Stimulated activated CD4-positive, alpha-beta T cell treated with anti-CD3 and anti-CD28 coated beads, Interleukin-1b, Interleukin-23, amount 100 ng/mL, for 24 hours (primary cell): ENCODE measurements at regions not wholly inside any gene's neighbourhood (a gene's known extent, or its start where the extent isn't known, plus 50 kb on each side); places are given as distances from the start of the nearest gene placed in this dataset.
"Not testable (repeated sequence)": the region's sequence is repeated elsewhere in the genome, so short reads cannot be mapped to it uniquely, and the experiment has no call there.

ENCODE experiments used
- DNase-seq, 4 experiments: peaks; one replicate each; pipeline ENCODE4 v3.0.0-alpha.2; 2020; ENCODE audit warnings: low read depth in 4 of 4, low spot score in 1 of 4

- DNase-seq = no peak
Measured at GRCh38 chr12:94862421-94862820, 141.1 kb downstream of the NDUFA12 start.

DNA sequence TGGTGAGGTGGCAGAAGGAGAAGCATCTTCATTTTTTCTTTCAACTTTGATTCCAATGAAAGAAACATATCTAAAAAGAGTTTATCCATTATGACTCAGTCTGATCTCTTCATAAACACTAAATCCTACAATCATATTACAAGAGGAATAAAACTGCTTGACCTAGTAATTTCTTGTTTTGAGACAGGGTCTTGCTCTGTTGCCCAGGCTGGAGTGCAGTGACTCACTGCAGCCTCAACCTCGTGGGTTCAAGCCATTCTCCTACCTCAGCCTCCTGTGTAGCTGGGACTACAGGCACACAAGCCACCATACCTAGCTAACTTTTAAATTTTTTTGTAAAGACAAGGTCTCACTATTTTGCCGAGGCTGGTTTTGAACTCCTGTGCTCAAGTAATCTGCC lies 147.2 kb downstream of the NDUFA12 start:
- DNase-seq = no peak

DNA sequence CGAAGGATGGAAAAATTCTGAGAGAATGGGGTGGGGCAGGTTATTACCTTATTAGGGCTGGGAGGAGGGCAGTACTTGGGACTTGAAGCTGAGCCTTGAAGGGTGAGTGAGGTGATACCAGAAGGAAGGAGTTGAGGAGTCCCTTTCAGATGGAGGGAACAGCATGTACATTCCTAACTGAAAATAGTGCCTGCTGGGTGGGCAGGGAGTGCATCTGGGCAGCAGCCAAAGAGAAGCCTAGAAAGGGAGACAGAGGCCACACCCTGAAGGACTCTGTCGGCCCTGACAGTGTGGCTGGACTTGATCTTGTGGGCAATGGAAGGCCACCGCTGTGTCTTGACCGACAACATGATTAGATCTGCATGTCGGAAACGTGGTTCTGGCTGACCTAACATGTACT lies 147.6 kb downstream of the NDUFA12 start:
- no peak for DNase-seq

DNA sequence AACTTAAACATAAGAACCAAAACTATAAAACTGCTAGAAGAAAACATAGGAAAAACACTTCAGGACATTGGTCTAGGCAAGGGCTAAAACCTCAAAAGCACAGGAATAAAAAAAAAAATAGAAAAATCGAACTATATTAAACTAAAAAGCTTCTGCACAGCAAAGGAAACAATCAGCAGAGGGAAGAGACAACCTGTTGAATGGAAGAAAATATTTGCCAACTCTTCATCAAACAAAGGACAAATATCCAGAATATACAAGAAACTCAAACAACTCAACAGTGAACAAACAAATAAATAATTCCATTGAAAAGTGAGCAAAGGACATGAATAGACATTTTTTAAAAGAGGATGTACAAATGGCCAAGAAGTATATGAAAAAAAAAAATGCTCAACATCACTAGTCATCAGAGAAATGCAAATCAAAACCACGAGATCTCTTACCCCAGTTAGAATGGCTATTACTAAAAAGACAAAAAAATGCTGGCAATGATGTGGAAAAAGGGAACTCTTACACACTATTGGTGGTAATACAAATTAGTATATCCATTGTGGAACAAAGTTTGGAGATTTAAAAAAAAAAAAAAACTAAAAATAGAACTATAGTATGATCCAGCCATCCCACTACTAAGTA lies 152.0 kb downstream of the NDUFA12 start:
- DNase-seq = no peak

GRCh38 chr12:94849411-94849976 lies 154.0 kb downstream of the NDUFA12 start:
- DNase-seq = no peak

DNA sequence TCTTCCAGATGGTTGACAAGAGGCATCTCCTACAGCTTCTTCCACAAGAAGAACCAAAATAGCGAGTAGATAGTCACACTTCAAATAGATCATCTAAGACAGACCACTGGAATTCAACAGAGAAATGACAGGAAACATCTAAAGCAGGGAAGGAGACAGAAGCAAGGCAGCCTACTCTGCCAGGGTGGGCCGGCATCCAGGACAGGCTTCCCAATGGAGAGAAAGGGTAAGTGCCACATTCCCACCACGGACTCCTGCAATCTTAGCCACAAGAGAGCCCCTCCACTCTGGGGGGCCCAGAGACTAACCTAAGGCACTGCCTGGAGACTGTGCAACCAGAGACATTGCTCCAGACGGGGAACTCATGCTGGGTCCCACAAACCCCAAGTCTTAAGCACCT lies 154.5 kb downstream of the NDUFA12 start:
- no peak for DNase-seq

DNA sequence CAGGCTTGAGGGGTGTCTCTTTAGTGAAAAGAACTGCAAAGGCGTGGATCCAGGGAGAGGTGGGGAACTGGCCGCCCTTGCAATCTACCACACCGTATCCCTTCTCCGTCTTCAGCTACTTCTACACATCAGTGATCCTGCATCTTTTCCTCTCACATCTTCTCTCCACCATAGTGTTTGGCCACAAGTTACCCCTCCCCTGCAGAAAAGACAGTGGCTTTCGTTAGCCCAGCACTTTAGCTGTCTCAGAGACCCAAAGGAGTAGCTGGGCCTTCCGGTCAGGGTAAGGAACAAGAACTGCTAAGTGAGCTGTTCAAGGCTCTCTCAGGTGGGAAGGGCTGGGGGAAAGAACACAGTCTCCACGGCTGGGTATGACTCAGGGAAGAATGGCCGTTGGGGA lies 158.4 kb downstream of the NDUFA12 start:
- DNase-seq = no peak

DNA sequence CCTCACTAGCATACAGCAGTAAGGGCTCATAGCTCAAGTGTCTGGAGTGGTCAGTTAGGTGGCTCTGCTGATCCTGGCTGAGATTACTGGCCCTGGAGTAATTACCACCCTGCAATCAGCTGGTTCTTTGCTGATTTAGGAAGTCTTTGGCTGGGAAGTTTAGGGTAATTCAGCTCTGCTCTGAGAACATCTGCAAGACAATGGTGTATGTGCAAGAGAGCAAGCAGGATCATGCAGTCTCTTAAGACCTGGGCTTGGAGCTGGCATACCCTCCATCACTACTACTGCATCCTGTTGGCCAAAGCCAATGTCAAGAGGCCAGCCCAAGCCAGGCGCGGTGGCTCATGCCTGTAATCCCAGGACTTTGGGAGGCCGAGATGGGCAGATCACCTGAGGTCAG lies 159.0 kb downstream of the NDUFA12 start:
- DNase-seq = no peak

DNA sequence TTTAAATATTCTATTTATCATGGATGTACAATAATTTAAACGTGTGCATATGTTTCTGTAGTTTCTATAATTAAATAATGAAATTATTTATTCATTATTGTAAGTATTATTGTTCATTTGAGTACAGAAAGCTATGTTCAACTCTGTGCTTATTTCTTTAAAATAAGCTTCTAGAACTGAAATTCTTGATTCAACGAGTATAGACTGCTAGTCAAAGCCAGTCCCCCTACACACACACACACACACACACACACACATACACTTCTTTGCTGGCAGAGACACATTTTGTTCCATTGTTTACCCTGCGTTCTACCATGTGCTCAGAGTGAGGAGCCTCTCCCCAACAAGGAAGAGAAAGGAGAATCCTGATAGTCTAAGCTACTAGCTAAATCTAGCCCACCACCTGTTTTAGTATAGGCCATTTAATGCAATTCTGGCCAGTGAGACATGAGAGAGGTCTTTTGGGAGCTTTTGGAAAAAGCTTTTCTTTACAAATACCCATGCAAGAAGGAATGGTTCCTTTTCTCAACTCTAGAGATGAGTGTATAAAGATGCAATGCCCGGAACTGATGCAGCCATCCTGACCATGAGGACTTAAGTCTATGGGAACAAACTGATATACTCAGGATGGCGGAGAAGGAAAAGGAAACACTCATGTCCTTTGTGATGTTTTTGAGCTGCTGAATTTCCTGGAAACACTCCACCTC lies 161.4 kb downstream of the NDUFA12 start:
- no peak for DNase-seq

GRCh38 chr12:94841177-94841576 lies 162.3 kb downstream of the NDUFA12 start:
- no peak for DNase-seq

DNA sequence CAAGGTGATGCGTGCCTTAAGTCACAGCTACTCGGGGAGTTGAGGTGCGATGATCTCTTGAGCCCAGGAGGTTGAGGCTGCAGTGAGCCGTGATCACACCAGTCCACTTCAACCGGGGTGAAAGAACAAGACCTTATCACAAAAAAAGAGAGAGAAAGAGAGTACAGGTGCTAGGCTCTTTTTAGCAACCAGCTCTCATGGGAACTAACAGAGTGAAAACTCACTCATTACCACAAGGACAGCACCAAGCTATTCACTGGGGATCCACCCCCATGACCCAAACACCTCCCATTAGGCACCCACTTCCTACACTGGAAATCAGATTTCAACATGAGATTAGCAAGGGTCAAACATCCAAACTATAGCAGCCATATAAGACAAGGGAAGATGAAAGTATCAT lies 164.2 kb downstream of the NDUFA12 start:
- DNase-seq = no peak

DNA sequence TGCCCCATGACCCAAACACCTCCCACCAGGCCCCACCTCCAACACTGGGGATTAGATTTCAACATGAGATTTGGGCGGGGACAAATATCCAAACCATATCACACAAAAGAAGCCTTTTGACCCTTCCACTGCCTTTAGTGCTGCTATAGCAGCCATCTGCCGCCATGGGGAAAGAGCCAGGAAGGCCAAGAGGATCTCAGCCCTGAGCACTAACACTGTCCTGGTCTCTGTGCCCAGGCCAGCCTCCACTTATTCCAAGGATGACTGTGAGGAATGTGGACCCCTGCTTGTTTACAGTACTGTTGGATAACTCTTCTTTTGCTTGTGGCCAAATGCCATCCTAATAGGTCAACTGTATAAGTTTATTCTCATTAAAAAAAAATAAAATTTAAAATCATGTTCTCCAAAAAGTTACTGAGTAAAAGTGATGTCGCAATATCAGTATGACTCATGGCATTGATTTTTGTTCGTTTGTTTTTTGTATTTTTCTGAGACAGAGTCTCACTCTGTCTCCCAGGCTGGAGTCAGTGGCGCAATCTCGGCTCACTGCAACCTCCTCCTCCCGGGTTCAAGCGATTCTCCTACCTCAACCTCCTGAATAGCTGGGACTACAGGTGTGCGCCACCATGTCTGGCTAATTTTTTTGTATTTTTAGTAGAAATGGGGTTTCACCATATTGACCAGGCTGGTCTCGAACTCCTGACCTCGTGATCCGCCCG lies 166.4 kb downstream of the NDUFA12 start:
- not testable (repeated sequence) for DNase-seq

DNA sequence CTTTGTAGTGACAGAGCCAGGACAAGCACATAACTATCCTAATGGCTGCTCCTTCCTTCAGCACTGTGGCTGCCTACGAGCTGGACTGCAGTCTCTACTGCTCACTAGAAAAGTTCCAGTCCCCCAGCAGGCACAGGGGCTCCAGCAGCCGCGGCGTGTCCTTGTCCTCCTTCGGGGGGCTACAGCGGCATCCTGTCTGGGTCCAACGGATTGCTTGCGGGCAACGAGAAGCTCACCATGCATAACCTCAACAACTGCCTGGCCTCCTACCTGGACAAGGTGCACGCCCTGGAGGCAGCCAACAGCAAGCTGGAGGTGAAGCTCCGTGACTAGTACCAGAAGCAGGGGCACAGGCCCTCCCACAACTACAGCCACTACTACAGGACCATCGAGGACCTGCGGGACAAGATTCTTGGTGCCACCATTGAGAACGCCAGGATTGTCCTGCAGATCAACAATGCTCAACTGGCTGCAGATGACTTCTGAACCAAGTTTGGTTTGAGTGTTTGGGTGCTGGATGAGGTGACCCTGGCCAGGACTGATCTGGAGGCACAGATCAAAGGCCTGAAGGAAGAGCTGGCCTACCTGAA lies 169.4 kb downstream of the NDUFA12 start:
- DNase-seq = no peak

DNA sequence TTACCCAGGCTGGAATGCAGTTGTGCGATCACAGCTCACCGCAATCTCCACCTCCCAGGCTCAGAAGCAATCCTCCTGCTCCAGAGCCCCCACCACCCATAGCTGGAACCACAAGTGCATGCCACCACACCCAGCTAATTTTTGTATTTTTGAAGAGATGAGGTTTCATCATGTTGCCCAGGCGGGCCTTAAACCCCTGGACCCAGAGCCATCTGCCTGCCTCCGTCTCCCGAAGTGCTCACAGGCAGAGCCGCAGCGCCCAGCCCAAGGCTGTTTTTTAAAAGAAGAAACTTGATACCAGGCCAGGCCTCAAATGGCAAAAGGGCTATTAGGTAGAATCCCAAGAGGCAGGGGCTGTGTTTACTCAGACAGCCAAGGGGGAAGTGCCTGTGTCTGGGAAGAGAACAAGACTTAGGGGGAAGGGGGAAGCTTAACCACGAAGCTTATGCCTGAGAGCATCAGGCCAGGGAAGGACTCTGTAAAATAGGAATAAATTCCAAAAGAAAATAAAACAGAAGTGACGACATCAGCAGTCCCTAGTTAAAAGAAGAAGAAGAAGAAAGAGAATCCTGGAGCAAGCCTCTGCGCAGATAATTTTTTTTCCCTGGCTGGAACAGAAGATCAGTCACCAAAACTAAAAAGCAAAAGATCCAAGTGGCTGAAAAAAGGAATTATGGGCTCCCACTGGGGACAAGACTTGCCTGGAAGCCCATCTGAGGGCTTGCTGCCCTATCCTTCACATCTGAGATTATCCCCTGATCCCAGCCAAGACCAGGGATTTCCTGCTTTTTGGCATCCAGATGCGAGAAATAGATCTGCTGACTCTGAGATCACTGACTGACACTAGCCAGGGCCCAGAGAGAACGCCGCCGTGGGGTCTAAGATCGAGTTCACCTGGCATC lies 170.5 kb downstream of the NDUFA12 start:
- DNase-seq = no peak

DNA sequence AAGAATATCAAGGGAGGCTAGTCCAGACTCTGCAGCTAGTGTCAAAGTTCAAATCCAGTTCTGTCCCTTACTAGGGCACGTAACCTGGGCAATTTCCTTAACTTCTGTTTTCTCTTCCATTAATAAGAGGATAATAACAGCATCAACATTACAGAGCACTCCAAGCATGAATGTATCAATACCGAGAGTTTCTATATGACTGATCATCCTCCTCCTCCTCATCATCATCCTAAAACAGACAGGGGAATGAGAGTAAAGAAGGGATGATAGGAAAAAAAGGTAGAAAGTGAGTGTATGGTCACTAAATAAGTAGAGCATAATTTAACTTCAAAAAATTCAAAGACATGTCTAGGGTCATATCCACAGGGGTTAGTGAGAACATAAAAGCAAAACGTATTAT lies 171.4 kb downstream of the NDUFA12 start:
- no peak for DNase-seq

DNA sequence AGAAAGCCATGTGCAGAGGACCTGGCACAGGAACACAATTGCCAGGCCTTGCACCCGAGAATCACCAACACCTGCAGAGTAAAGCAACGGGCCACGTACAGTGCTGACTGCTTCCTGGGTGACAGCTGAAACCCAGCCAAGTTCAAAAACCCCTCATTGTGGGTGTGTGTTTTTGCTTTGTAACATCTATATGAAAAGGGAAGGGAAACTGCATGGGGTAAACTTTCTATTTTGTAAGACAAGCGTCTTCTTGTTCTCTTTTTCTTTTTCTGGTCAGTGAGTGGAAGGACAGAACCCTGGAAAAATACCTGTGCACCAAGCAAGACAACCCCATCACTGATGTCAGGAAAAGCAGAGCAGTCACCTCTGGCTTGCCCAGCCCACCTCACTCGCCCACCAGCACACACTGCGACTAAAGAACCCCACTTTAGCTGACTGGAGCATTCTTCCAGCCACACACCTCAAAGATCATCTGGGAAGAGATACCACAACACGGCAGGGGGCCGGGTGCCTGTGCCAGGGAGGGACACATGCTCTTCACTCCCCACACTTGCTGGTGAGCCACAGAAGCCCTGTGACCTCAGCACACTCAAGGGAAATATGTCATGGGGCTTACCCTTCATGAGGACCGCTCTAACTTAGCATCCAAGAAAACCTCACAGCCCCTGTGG lies 172.3 kb downstream of the NDUFA12 start:
- peak in 1 of 4 experiments; percentile 1 for DNase-seq

- no peak for DNase-seq
Measured at GRCh38 chr12:94829552-94829951, 173.9 kb downstream of the NDUFA12 start.

DNA sequence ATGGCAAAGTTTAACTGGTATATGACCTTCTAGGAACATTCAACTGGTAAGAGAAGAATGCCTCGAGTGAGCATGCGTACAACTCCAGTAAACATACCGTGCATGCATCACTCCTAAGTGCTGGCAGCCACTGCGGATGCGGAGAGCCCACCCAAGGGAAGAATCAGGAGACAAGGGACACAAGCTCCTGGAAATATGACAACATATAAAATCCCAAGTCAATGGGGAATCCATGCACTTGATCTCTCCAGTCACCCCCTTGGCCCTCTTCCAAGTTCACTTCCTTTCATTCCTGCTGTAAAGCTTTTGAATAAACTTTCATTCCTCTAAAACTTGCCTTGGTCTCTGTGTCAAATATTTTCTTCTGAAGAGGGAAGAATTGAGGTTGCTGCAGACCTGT lies 168.7 kb upstream of the TMCC3 start:
- no peak for DNase-seq

GRCh38 chr12:94817695-94818075 lies 167.3 kb upstream of the TMCC3 start:
- DNase-seq = no peak

DNA sequence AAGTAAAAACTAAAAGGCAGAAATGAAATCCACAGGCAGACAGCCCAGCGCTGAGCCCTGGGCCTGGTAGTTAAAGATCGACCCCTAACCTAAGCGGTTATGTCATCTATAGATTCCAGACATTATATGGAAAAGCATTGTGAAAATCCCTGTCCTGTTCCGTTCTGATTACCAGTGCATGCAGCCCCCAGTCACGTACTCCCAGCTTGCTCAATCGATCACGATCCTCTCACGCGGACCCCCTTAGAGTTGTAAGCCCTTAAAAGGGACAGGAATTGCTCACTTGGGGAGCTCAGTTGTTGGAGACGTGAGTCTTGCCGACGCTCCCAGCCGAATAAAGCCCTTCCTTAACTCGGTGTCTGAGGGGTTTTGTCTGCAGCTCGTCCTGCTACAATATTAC lies 166.8 kb upstream of the TMCC3 start:
- DNase-seq = not testable (repeated sequence)
